ENCODE measurements at regions not wholly inside any gene's neighbourhood (a gene's known extent, or its start where the extent isn't known, plus 50 kb on each side); places are given as distances from the start of the nearest gene placed in this dataset.
"Not testable (repeated sequence)": the region's sequence is repeated elsewhere in the genome, so short reads cannot be mapped to it uniquely, and the experiment has no call there.

GRCh38 chr4:49323573-49323940 lies 337.5 kb downstream of the CWH43 start:
- TF ChIP-seq FOXA3 (CRISPR knock-in tag; IDR thresholded peaks at IDR 0.05); ZNF224 (CRISPR knock-in tag; IDR thresholded peaks at IDR 0.05); CBX5 (CRISPR knock-in tag; IDR thresholded peaks at IDR 0.05; ENCODE audit: borderline replicate concordance); TCF7L2 (IDR thresholded peaks at IDR 0.05; ENCODE audit: low read depth, low read length); FOXK1 (CRISPR knock-in tag; IDR thresholded peaks at IDR 0.05; ENCODE audit: borderline replicate concordance, low read depth); POLR2AphosphoS5 (IDR thresholded peaks at IDR 0.05; ENCODE audit: low read depth, low read length); EP300 (IDR thresholded peaks at IDR 0.05; ENCODE audit: low read depth in 2 of 2, low read length in 2 of 2); EP300 (CRISPR knock-in tag; IDR thresholded peaks at IDR 0.05; ENCODE audit: borderline replicate concordance); ZNF609 (CRISPR knock-in tag; IDR thresholded peaks at IDR 0.05; ENCODE audit: borderline replicate concordance); TP53 (CRISPR knock-in tag; conservative IDR thresholded peaks at IDR 0.05): not testable (repeated sequence)
- TF ChIP-seq, protein P1, sequence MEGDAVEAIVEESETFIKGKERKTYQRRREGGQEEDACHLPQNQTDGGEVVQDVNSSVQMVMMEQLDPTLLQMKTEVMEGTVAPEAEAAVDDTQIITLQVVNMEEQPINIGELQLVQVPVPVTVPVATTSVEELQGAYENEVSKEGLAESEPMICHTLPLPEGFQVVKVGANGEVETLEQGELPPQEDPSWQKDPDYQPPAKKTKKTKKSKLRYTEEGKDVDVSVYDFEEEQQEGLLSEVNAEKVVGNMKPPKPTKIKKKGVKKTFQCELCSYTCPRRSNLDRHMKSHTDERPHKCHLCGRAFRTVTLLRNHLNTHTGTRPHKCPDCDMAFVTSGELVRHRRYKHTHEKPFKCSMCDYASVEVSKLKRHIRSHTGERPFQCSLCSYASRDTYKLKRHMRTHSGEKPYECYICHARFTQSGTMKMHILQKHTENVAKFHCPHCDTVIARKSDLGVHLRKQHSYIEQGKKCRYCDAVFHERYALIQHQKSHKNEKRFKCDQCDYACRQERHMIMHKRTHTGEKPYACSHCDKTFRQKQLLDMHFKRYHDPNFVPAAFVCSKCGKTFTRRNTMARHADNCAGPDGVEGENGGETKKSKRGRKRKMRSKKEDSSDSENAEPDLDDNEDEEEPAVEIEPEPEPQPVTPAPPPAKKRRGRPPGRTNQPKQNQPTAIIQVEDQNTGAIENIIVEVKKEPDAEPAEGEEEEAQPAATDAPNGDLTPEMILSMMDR (CRISPR knock-in tag; IDR thresholded peaks at IDR 0.05), result not testable (repeated sequence)
